Gastrocnemius medialis (tissue), 4 donors: ENCODE measurements at regions not wholly inside any gene's neighbourhood (a gene's known extent, or its start where the extent isn't known, plus 50 kb on each side); places are given as distances from the start of the nearest gene placed in this dataset.

Experiments used
- POLR2A ChIP-seq, 2 donors: fragments of 450-650 bp; IDR thresholded peaks; one replicate each; pipeline ENCODE4 v1.6.1; 2017; ENCODE audit warnings: antibody characterized with exemption in 2 of 2, mild to moderate bottlenecking in 2 of 2, moderate library complexity in 2 of 2
- TF ChIP-seq, protein P1 (sequence below), 5 experiments: fragments of 450-650 bp in 3 of 5; fragments of 200-600 bp in 2 of 5; sonication (generic) in 2 of 5; IDR thresholded peaks in 4 of 5; conservative IDR thresholded peaks in 1 of 5; 1 replicate in 4 of 5; 2 replicates in 1 of 5; pipeline ENCODE4 v1.5.1; 2016 to 2019; ENCODE audit warnings: antibody characterized with exemption in 5 of 5, mild to moderate bottlenecking in 3 of 5, moderate library complexity in 3 of 5

DNA sequence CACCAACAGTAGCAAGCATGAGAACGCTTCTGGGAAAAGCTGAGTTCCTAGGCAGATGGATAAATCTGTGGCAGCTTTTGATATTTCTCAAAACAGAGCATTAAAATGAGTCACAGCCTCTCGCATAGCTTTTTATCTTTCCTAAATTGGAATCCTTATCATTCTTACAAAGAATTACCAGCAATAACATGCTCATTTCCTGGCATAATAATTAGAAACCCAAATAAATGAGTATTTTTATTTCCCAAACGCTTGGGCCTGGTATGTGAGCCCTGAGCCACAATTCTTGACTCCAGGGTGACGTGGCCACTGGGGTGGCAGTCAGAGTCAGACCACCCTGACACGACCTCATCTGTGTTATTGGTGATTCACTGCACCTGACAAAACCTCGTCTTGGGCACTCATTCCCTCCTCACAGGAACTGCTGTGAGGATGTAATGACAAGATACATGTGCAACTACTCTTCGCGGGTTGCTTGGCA lies 210.7 kb downstream of the ARL4C start:
- no peak for TF ChIP-seq POLR2A (IDR thresholded peaks at IDR 0.05)
- TF ChIP-seq, protein P1, sequence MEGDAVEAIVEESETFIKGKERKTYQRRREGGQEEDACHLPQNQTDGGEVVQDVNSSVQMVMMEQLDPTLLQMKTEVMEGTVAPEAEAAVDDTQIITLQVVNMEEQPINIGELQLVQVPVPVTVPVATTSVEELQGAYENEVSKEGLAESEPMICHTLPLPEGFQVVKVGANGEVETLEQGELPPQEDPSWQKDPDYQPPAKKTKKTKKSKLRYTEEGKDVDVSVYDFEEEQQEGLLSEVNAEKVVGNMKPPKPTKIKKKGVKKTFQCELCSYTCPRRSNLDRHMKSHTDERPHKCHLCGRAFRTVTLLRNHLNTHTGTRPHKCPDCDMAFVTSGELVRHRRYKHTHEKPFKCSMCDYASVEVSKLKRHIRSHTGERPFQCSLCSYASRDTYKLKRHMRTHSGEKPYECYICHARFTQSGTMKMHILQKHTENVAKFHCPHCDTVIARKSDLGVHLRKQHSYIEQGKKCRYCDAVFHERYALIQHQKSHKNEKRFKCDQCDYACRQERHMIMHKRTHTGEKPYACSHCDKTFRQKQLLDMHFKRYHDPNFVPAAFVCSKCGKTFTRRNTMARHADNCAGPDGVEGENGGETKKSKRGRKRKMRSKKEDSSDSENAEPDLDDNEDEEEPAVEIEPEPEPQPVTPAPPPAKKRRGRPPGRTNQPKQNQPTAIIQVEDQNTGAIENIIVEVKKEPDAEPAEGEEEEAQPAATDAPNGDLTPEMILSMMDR (IDR thresholded peaks at IDR 0.05 in 4 of 5, conservative IDR thresholded peaks at IDR 0.05 in 1 of 5) = no peak
